ENCODE measurements at regions not wholly inside any gene's neighbourhood (a gene's known extent, or its start where the extent isn't known, plus 50 kb on each side); places are given as distances from the start of the nearest gene placed in this dataset.
"Not testable (repeated sequence)": the region's sequence is repeated elsewhere in the genome, so short reads cannot be mapped to it uniquely, and the experiment has no call there.

- H3K27me3 Mint-ChIP-seq, result no peaks in the 10 kb centered on the region
- no peaks in the 10 kb centered on the region for H3K4me1 ChIP-seq (ENCODE audit: control insufficient read depth, insufficient read depth, low read length, poor library complexity, severe bottlenecking)
- no peak overlapping the region for H3K4me3 ChIP-seq (ENCODE audit: low read depth, low read length)
- no peak overlapping the region for H3K27ac ChIP-seq (ENCODE audit: insufficient read depth, low read length, poor library complexity, severe bottlenecking)
- ATAC-seq (ENCODE audit: low read depth in 2 of 2), result no peak
- H3K27ac Mint-ChIP-seq, result no peak overlapping the region
- no peaks in the 10 kb centered on the region for H3K4me1 Mint-ChIP-seq
- H3K9me3 Mint-ChIP-seq, result peaks cover 0 to 1% (median 0%) of the 10 kb centered on the region in 7 donors
- no peak for DNase-seq
- H3K27me3 ChIP-seq (ENCODE audit: control insufficient read depth, insufficient read depth, low read length), result no peaks in the 10 kb centered on the region
- no peak overlapping the region for H3K4me3 Mint-ChIP-seq
- H3K9me3 ChIP-seq (ENCODE audit: control insufficient read depth in 2 of 2, low read length in 2 of 2), result no peaks in the 10 kb centered on the region
- H3K36me3 Mint-ChIP-seq, result no peaks in the 10 kb centered on the region
- no peaks in the 10 kb centered on the region for H3K36me3 ChIP-seq (ENCODE audit: control insufficient read depth, insufficient read depth, low read length)
Measured at GRCh38 chr6:15945593-15946159, 183.2 kb upstream of the MYLIP start.

- no peaks in the 10 kb centered on the region for H3K36me3 Mint-ChIP-seq
- no peak overlapping the region for H3K27ac Mint-ChIP-seq
- H3K4me1 ChIP-seq (ENCODE audit: control insufficient read depth, insufficient read depth, low read length, poor library complexity, severe bottlenecking), result no peaks in the 10 kb centered on the region
- H3K9me3 ChIP-seq (ENCODE audit: control insufficient read depth in 2 of 2, low read length in 2 of 2), result no peaks in the 10 kb centered on the region
- no peaks in the 10 kb centered on the region for H3K27me3 Mint-ChIP-seq
- no peak overlapping the region for H3K4me3 ChIP-seq (ENCODE audit: low read depth, low read length)
- no peaks in the 10 kb centered on the region for H3K4me1 Mint-ChIP-seq
- ATAC-seq (ENCODE audit: low read depth in 2 of 2) (no peak), DNase-seq (no peak)
- H3K27ac ChIP-seq (ENCODE audit: insufficient read depth, low read length, poor library complexity, severe bottlenecking), result no peak overlapping the region
- H3K9me3 Mint-ChIP-seq, result peaks cover 0 to 2% (median 0%) of the 10 kb centered on the region in 7 donors
- H3K36me3 ChIP-seq (ENCODE audit: control insufficient read depth, insufficient read depth, low read length), result no peaks in the 10 kb centered on the region
- no peaks in the 10 kb centered on the region for H3K27me3 ChIP-seq (ENCODE audit: control insufficient read depth, insufficient read depth, low read length)
- no peak overlapping the region for H3K4me3 Mint-ChIP-seq
Measured at GRCh38 chr6:15943423-15943822, 185.5 kb upstream of the MYLIP start.

- no peak overlapping the region for H3K27ac Mint-ChIP-seq
- H3K4me3 Mint-ChIP-seq, result no peak overlapping the region
- no peak for DNase-seq
- no peaks in the 10 kb centered on the region for H3K27me3 ChIP-seq (ENCODE audit: control insufficient read depth, insufficient read depth, low read length)
- H3K4me1 Mint-ChIP-seq, result no peaks in the 10 kb centered on the region
- H3K4me1 ChIP-seq (ENCODE audit: control insufficient read depth, insufficient read depth, low read length, poor library complexity, severe bottlenecking), result no peaks in the 10 kb centered on the region
- H3K27me3 Mint-ChIP-seq, result no peaks in the 10 kb centered on the region
- H3K9me3 Mint-ChIP-seq, result peaks cover 0 to 2% (median 0%) of the 10 kb centered on the region in 7 donors
- H3K27ac ChIP-seq (ENCODE audit: insufficient read depth, low read length, poor library complexity, severe bottlenecking), result no peak overlapping the region
- H3K36me3 ChIP-seq (ENCODE audit: control insufficient read depth, insufficient read depth, low read length), result no peaks in the 10 kb centered on the region
- ATAC-seq (ENCODE audit: low read depth in 2 of 2), result no peak
- H3K36me3 Mint-ChIP-seq, result no peaks in the 10 kb centered on the region
- H3K9me3 ChIP-seq (ENCODE audit: control insufficient read depth in 2 of 2, low read length in 2 of 2), result no peaks in the 10 kb centered on the region
- H3K4me3 ChIP-seq (ENCODE audit: low read depth, low read length), result no peak overlapping the region
Measured at GRCh38 chr6:15941168-15941567, 187.7 kb upstream of the MYLIP start.

GRCh38 chr6:15938107-15938506, 190.8 kb upstream of the MYLIP start:
- Mint-ChIP-seq H3K4me3 (no peak overlapping the region), H3K36me3 (no peaks in the 10 kb centered on the region), H3K27ac (no peak overlapping the region), H3K27me3 (no peaks in the 10 kb centered on the region), H3K4me1 (no peaks in the 10 kb centered on the region), H3K9me3 (peaks cover 0 to 2% (median 0%) of the 10 kb centered on the region in 7 donors)
- DNase-seq (no peak), ATAC-seq (ENCODE audit: low read depth in 2 of 2) (no peak)
- H3K27me3 ChIP-seq (ENCODE audit: control insufficient read depth, insufficient read depth, low read length), result no peaks in the 10 kb centered on the region
- H3K4me1 ChIP-seq (ENCODE audit: control insufficient read depth, insufficient read depth, low read length, poor library complexity, severe bottlenecking), result no peaks in the 10 kb centered on the region
- no peaks in the 10 kb centered on the region for H3K9me3 ChIP-seq (ENCODE audit: control insufficient read depth in 2 of 2, low read length in 2 of 2)
- H3K27ac ChIP-seq (ENCODE audit: insufficient read depth, low read length, poor library complexity, severe bottlenecking), result no peak overlapping the region
- H3K36me3 ChIP-seq (ENCODE audit: control insufficient read depth, insufficient read depth, low read length), result no peaks in the 10 kb centered on the region
- no peak overlapping the region for H3K4me3 ChIP-seq (ENCODE audit: low read depth, low read length)

GRCh38 chr6:15937602-15938001, 191.3 kb upstream of the MYLIP start:
- Mint-ChIP-seq H3K27ac (no peak overlapping the region), H3K4me1 (no peaks in the 10 kb centered on the region), H3K36me3 (no peaks in the 10 kb centered on the region), H3K9me3 (peaks cover 0 to 4% (median 0%) of the 10 kb centered on the region in 7 donors), H3K4me3 (no peak overlapping the region), H3K27me3 (no peaks in the 10 kb centered on the region)
- DNase-seq (no peak), ATAC-seq (ENCODE audit: low read depth in 2 of 2) (no peak)
- H3K27me3 ChIP-seq (ENCODE audit: control insufficient read depth, insufficient read depth, low read length), result no peaks in the 10 kb centered on the region
- H3K36me3 ChIP-seq (ENCODE audit: control insufficient read depth, insufficient read depth, low read length), result no peaks in the 10 kb centered on the region
- H3K4me3 ChIP-seq (ENCODE audit: low read depth, low read length), result no peak overlapping the region
- H3K27ac ChIP-seq (ENCODE audit: insufficient read depth, low read length, poor library complexity, severe bottlenecking), result no peak overlapping the region
- no peaks in the 10 kb centered on the region for H3K9me3 ChIP-seq (ENCODE audit: control insufficient read depth in 2 of 2, low read length in 2 of 2)
- no peaks in the 10 kb centered on the region for H3K4me1 ChIP-seq (ENCODE audit: control insufficient read depth, insufficient read depth, low read length, poor library complexity, severe bottlenecking)

- Histone ChIP-seq H3K36me3 (ENCODE audit: control insufficient read depth, insufficient read depth, low read length) (no peaks in the 10 kb centered on the region), H3K27ac (ENCODE audit: insufficient read depth, low read length, poor library complexity, severe bottlenecking) (no peak overlapping the region), H3K4me3 (ENCODE audit: low read depth, low read length) (no peak overlapping the region), H3K27me3 (ENCODE audit: control insufficient read depth, insufficient read depth, low read length) (no peaks in the 10 kb centered on the region), H3K4me1 (ENCODE audit: control insufficient read depth, insufficient read depth, low read length, poor library complexity, severe bottlenecking) (no peaks in the 10 kb centered on the region), H3K9me3 (ENCODE audit: control insufficient read depth in 2 of 2, low read length in 2 of 2) (no peaks in the 10 kb centered on the region)
- H3K9me3 Mint-ChIP-seq, result peaks cover 0 to 12% (median 2%) of the 10 kb centered on the region in 7 donors
- no peaks in the 10 kb centered on the region for H3K36me3 Mint-ChIP-seq
- no peak overlapping the region for H3K27ac Mint-ChIP-seq
- no peak for DNase-seq
- H3K4me3 Mint-ChIP-seq, result no peak overlapping the region
- ATAC-seq (ENCODE audit: low read depth in 2 of 2), result peak in 1 of 2 donors; percentile 39
- no peaks in the 10 kb centered on the region for H3K4me1 Mint-ChIP-seq
- H3K27me3 Mint-ChIP-seq, result no peaks in the 10 kb centered on the region
Measured at GRCh38 chr6:15936503-15936902, 192.4 kb upstream of the MYLIP start.

GRCh38 chr6:15935661-15936060, 193.2 kb upstream of the MYLIP start:
- Mint-ChIP-seq H3K4me3 (no peak overlapping the region), H3K4me1 (no peaks in the 10 kb centered on the region), H3K9me3 (peaks cover 0 to 21% (median 2%) of the 10 kb centered on the region in 7 donors), H3K27me3 (no peaks in the 10 kb centered on the region), H3K36me3 (peaks cover 6% of the 10 kb centered on the region), H3K27ac (no peak overlapping the region)
- no peaks in the 10 kb centered on the region for H3K4me1 ChIP-seq (ENCODE audit: control insufficient read depth, insufficient read depth, low read length, poor library complexity, severe bottlenecking)
- H3K27ac ChIP-seq (ENCODE audit: insufficient read depth, low read length, poor library complexity, severe bottlenecking), result no peak overlapping the region
- no peak overlapping the region for H3K4me3 ChIP-seq (ENCODE audit: low read depth, low read length)
- DNase-seq, result no peak
- no peaks in the 10 kb centered on the region for H3K27me3 ChIP-seq (ENCODE audit: control insufficient read depth, insufficient read depth, low read length)
- ATAC-seq (ENCODE audit: low read depth in 2 of 2), result no peak
- H3K36me3 ChIP-seq (ENCODE audit: control insufficient read depth, insufficient read depth, low read length), result no peaks in the 10 kb centered on the region
- H3K9me3 ChIP-seq (ENCODE audit: control insufficient read depth in 2 of 2, low read length in 2 of 2), result peaks cover 1 to 4% of the 10 kb centered on the region in 2 experiments

- H3K36me3 Mint-ChIP-seq; H3K4me3 Mint-ChIP-seq; DNase-seq; H3K27me3 ChIP-seq (ENCODE audit: control insufficient read depth, insufficient read depth, low read length); H3K27ac ChIP-seq (ENCODE audit: insufficient read depth, low read length, poor library complexity, severe bottlenecking); H3K9me3 ChIP-seq (ENCODE audit: control insufficient read depth in 2 of 2, low read length in 2 of 2); H3K27ac Mint-ChIP-seq; H3K4me1 ChIP-seq (ENCODE audit: control insufficient read depth, insufficient read depth, low read length, poor library complexity, severe bottlenecking); ATAC-seq (ENCODE audit: low read depth in 2 of 2); H3K27me3 Mint-ChIP-seq; H3K36me3 ChIP-seq (ENCODE audit: control insufficient read depth, insufficient read depth, low read length); H3K4me1 Mint-ChIP-seq; H3K4me3 ChIP-seq (ENCODE audit: low read depth, low read length): not testable (repeated sequence)
- peaks cover 0 to 30% (median 6%) of the 10 kb centered on the region in 7 donors for H3K9me3 Mint-ChIP-seq
Measured at GRCh38 chr6:15931697-15932096, 197.2 kb upstream of the MYLIP start.
